Panc1 (cell line): ENCODE measurements at regions not wholly inside any gene's neighbourhood (a gene's known extent, or its start where the extent isn't known, plus 50 kb on each side); places are given as distances from the start of the nearest gene placed in this dataset.

Experiments
- ATAC-seq: fragments of 200-7000 bp; cut with Tn5 transposase; 2 replicates; pipeline ENCODE4 v1.9.1; 2020; ENCODE audit warnings: mild to moderate bottlenecking, moderate library complexity
- BruUV-seq: library from RNA; stranded (reverse); fragments of 400-500 nt; replicated peaks from 2 replicates; lab custom pipeline; 2021; lab: Mats Ljungman, UMichigan
- CTCF ChIA-PET: fragments of 300-600 bp; sonication (Branson Sonifier 250); formaldehyde crosslinking; loops from one replicate; lab custom pipeline; 2022; ENCODE audit warnings: antibody characterized with exemption; lab: Charles Lee
- POLR2A ChIA-PET: fragments of 300-600 bp; sonication (Branson Sonifier 250); formaldehyde crosslinking; loops from one replicate; lab custom pipeline; 2022; ENCODE audit warnings: antibody characterized with exemption; lab: Charles Lee
- DNase-seq: peaks from one replicate; pipeline ENCODE4 v3.0.0-alpha.2; 2010; ENCODE audit warnings: low read depth, low spot score
- H3K27ac ChIP-seq: 2 replicates; pipeline ENCODE4 v1.5.1; 2011; ENCODE audit warnings: mild to moderate bottlenecking, low read length, inconsistent platforms
- H3K27me3 ChIP-seq: fragments of 200-500 bp; sonication (Bioruptor generic); 2 replicates; pipeline ENCODE4 v1.6.0; 2014; ENCODE audit warnings: low read length, inconsistent platforms; ENCODE audit not compliant: control insufficient read depth, insufficient read depth
- H3K36me3 ChIP-seq: fragments of 200-500 bp; sonication (Bioruptor generic); 2 replicates; pipeline ENCODE4 v1.5.1; 2014; ENCODE audit warnings: inconsistent platforms, mild to moderate bottlenecking, low read length, moderate library complexity; ENCODE audit not compliant: control insufficient read depth, insufficient read depth
- H3K4me1 ChIP-seq: 2 replicates; pipeline ENCODE4 v1.5.1; 2011; ENCODE audit warnings: inconsistent platforms, mild to moderate bottlenecking, low read length, moderate library complexity; ENCODE audit not compliant: control insufficient read depth, insufficient read depth
- H3K4me3 ChIP-seq, 2 experiments: 2 replicates each; pipeline ENCODE4 v1.5.1; 2011 to 2012; ENCODE audit warnings: low read depth in 2 of 2, low read length in 2 of 2, mild to moderate bottlenecking in 2 of 2, inconsistent platforms in 1 of 2, moderate library complexity in 1 of 2
- H3K9me3 ChIP-seq: fragments of 200-500 bp; sonication (Bioruptor generic); 2 replicates; pipeline ENCODE4 v1.5.1; 2014; ENCODE audit warnings: low read depth, mild to moderate bottlenecking, inconsistent platforms, low read length, moderate library complexity; ENCODE audit not compliant: control insufficient read depth, insufficient read depth
- POLR2AphosphoS5 ChIP-seq: IDR thresholded peaks from 2 replicates; pipeline ENCODE4 v1.6.1; 2012; ENCODE audit warnings: mild to moderate bottlenecking, low read depth, low read length, moderate library complexity
- SIN3A ChIP-seq: IDR thresholded peaks from 2 replicates; pipeline ENCODE4 v1.6.1; 2012; ENCODE audit warnings: low read depth, mild to moderate bottlenecking, low read length, moderate library complexity, borderline replicate concordance; ENCODE audit not compliant: insufficient read depth
- TCF7L2 ChIP-seq: IDR thresholded peaks from 2 replicates; pipeline ENCODE4 v1.6.1; 2011; ENCODE audit warnings: mild to moderate bottlenecking, low read depth, low read length, inconsistent platforms
- in situ Hi-C: cut with HindIII; loops from 2 replicates; pipeline ENCODE4 v1.10.0; 2016; ENCODE audit warnings: low sequenced_read_pairs, low pct_unique_long_range_greater_than_20kb
- intact Hi-C: fragments of 100-400 bp; cut with micrococcal nuclease; formaldehyde crosslinking; loops from one replicate; pipeline ENCODE4 v1.10.0; 2022; ENCODE audit not compliant: unreplicated experiment
- TF ChIP-seq, protein P1 (sequence below), 2 experiments: IDR thresholded peaks; 2 replicates each; pipeline ENCODE4 v1.6.1; 2011 to 2012; ENCODE audit warnings: low read depth in 2 of 2, control low read depth in 1 of 2, low read length in 1 of 2, mild to moderate bottlenecking in 1 of 2, moderate library complexity in 1 of 2; ENCODE audit not compliant: insufficient read depth in 1 of 2
- TF ChIP-seq, protein P2 (sequence below): fragments of 450-650 bp; IDR thresholded peaks from 2 replicates; pipeline ENCODE4 v1.5.1; 2017; ENCODE audit warnings: mild to moderate bottlenecking

DNA sequence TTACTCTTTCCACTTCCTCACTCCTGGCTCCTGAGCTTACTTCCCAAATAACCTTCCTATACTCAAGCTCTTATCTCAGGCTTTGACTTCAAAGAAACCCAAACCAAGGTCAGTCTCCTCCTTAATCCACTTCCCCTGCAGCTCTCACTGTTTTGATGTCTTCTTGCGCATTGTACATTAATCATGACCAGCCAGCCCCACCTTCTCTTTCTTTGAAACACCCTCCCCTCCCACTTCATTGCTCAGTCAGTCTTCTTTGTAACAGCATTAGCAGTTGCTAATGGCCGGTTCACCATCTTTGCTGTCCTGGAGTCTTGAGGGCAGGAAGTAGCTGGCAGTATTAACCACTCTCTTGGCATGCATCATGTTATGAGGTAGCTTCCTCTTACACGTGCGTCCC, 57.9 kb upstream of the CHCHD3 start:
- intact Hi-C loops (no loop called here), in situ Hi-C loops (no loop called here)
- TF ChIP-seq POLR2AphosphoS5 (no peak), SIN3A (no peak), TCF7L2 (no peak)
- TF ChIP-seq, protein P1, sequence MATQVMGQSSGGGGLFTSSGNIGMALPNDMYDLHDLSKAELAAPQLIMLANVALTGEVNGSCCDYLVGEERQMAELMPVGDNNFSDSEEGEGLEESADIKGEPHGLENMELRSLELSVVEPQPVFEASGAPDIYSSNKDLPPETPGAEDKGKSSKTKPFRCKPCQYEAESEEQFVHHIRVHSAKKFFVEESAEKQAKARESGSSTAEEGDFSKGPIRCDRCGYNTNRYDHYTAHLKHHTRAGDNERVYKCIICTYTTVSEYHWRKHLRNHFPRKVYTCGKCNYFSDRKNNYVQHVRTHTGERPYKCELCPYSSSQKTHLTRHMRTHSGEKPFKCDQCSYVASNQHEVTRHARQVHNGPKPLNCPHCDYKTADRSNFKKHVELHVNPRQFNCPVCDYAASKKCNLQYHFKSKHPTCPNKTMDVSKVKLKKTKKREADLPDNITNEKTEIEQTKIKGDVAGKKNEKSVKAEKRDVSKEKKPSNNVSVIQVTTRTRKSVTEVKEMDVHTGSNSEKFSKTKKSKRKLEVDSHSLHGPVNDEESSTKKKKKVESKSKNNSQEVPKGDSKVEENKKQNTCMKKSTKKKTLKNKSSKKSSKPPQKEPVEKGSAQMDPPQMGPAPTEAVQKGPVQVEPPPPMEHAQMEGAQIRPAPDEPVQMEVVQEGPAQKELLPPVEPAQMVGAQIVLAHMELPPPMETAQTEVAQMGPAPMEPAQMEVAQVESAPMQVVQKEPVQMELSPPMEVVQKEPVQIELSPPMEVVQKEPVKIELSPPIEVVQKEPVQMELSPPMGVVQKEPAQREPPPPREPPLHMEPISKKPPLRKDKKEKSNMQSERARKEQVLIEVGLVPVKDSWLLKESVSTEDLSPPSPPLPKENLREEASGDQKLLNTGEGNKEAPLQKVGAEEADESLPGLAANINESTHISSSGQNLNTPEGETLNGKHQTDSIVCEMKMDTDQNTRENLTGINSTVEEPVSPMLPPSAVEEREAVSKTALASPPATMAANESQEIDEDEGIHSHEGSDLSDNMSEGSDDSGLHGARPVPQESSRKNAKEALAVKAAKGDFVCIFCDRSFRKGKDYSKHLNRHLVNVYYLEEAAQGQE (IDR thresholded peaks at IDR 0.05; ENCODE audit: insufficient read depth in 1 of 2, low read depth in 2 of 2, low read length in 1 of 2), result no peak
- TF ChIP-seq, protein P2, sequence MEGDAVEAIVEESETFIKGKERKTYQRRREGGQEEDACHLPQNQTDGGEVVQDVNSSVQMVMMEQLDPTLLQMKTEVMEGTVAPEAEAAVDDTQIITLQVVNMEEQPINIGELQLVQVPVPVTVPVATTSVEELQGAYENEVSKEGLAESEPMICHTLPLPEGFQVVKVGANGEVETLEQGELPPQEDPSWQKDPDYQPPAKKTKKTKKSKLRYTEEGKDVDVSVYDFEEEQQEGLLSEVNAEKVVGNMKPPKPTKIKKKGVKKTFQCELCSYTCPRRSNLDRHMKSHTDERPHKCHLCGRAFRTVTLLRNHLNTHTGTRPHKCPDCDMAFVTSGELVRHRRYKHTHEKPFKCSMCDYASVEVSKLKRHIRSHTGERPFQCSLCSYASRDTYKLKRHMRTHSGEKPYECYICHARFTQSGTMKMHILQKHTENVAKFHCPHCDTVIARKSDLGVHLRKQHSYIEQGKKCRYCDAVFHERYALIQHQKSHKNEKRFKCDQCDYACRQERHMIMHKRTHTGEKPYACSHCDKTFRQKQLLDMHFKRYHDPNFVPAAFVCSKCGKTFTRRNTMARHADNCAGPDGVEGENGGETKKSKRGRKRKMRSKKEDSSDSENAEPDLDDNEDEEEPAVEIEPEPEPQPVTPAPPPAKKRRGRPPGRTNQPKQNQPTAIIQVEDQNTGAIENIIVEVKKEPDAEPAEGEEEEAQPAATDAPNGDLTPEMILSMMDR, result no peak; the same call in 1 of the 2 replicates
- ChIA-PET CTCF (no interaction called here), POLR2A (interaction anchor here (0.6 kb wide), 1 partner anchor 13 kb away, joined by 4 read pairs; no protein-coding TSS in a partner anchor)
- Histone ChIP-seq H3K9me3 (no peaks in the 10 kb centered on the region), H3K4me1 (no peaks in the 10 kb centered on the region), H3K4me3 (no peak overlapping the region), H3K27me3 (peaks cover 13% of the 10 kb centered on the region), H3K36me3 (no peaks in the 10 kb centered on the region), H3K27ac (no peak overlapping the region)
- ATAC-seq (no peak), DNase-seq (no peak)
- no TSS peak for BruUV-seq

DNA sequence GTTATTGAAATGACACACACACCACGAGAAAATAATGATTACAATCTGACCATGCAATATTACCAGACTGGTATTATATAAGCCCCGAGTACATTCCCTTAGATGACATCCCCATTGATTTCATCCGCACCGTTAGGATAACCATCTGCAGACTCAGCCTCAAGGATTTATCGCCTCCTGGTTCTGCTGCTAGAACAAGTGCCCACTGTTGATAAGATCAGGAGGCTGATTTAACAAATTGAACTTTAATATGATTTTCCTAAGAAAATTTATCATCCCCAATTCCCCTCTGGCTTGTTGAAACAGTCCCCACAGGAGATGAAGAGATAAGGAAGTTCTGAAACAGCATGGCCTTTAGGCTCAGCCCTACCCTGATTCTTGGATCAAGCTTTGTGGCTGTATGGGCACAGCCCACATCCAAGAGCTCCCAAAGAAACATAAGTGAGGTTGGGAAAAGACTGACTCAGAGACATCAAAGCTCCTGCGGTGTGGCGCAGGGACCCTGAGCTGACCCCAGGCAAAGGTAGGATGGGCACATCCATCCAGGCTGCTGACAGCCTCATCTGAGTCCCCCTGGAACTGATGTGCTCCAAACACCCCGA, 59.2 kb upstream of the CHCHD3 start:
- intact Hi-C loops (no loop called here), in situ Hi-C loops (no loop called here)
- no peak for TF ChIP-seq SIN3A
- no peak for TF ChIP-seq TCF7L2
- TF ChIP-seq POLR2AphosphoS5, result no peak
- TF ChIP-seq, protein P2, result no peak
- TF ChIP-seq, protein P1 (IDR thresholded peaks at IDR 0.05; ENCODE audit: insufficient read depth in 1 of 2, low read depth in 2 of 2, low read length in 1 of 2), result no peak
- Histone ChIP-seq H3K27me3 (peaks cover 14% of the 10 kb centered on the region), H3K27ac (no peak overlapping the region), H3K4me3 (no peak overlapping the region), H3K36me3 (no peaks in the 10 kb centered on the region), H3K4me1 (no peaks in the 10 kb centered on the region), H3K9me3 (no peaks in the 10 kb centered on the region)
- DNase-seq (no peak), ATAC-seq (no peak)
- no TSS peak for BruUV-seq
- POLR2A ChIA-PET, result no interaction called here
- CTCF ChIA-PET, result no interaction called here
